Hematopoietic multipotent progenitor cell (in vitro differentiated cells): ENCODE measurements at regions not wholly inside any gene's neighbourhood (a gene's known extent, or its start where the extent isn't known, plus 50 kb on each side); places are given as distances from the start of the nearest gene placed in this dataset.
"Not testable (repeated sequence)": the region's sequence is repeated elsewhere in the genome, so short reads cannot be mapped to it uniquely, and the experiment has no call there.

Experiments used
- DNase-seq, 3 donors: peaks; one replicate each; pipeline ENCODE4 v3.0.0-alpha.2; 2011 to 2015; ENCODE audit warnings: low read depth in 2 of 3, low spot score in 2 of 3

DNA sequence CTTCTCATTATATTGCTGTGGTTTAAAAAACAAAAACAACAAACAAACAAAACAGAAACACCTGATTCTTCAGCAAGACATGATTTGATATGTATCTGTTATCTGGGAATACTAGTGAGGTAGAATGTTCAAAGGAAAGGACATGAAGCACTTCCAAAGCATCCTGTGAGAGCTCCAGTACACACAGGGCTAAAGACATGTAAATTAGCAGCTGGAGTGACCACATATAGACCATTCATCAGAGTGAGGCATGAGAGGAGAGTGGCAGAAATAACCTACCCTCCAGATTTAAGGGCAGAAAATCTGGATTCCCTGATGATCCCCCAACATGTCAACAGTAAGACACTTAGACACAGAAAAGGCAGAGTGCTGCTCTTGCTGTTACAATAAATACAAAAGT, 260.5 kb upstream of the CHRM3 start:
- DNase-seq: no peak

DNA sequence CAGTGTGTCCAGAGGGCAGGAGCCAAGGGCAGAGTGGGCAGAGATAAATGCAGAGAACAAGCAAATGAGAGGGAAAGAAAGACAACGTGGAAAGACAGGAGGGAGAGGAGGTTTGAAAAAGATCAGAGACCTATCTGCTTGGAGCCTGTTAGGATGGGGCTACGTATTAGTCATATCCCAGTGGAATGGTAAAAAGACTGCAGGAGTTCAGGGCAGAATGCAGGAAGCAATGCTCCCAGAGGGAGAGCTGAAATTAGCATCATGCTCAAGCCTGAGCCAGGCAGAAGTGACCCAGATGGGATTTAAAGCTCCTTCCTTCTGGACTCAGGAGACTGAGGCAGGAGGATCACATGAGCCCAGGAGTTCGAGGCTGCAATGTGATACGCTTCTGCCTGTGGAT, 261.3 kb upstream of the CHRM3 start:
- no peak for DNase-seq

DNA sequence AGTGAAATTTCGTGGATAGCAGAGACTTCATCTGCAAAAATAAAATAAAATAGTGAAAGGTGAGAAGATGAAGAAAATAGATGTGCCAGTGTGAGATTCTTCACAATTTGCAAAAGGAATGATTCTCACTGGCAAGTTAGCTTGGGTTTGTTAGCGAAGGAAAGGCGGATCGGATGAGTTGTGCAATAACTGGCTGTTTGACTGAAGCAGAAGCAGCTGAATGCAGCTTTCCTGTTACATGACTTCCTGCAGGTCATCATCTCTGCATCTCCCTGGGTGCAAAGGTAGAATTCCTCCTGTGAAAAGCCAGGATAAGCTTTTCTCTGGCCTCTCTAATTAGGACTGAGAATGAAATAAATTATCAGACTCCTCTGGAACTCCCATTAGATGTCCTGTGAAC, 263.1 kb upstream of the CHRM3 start:
- no peak for DNase-seq

DNA sequence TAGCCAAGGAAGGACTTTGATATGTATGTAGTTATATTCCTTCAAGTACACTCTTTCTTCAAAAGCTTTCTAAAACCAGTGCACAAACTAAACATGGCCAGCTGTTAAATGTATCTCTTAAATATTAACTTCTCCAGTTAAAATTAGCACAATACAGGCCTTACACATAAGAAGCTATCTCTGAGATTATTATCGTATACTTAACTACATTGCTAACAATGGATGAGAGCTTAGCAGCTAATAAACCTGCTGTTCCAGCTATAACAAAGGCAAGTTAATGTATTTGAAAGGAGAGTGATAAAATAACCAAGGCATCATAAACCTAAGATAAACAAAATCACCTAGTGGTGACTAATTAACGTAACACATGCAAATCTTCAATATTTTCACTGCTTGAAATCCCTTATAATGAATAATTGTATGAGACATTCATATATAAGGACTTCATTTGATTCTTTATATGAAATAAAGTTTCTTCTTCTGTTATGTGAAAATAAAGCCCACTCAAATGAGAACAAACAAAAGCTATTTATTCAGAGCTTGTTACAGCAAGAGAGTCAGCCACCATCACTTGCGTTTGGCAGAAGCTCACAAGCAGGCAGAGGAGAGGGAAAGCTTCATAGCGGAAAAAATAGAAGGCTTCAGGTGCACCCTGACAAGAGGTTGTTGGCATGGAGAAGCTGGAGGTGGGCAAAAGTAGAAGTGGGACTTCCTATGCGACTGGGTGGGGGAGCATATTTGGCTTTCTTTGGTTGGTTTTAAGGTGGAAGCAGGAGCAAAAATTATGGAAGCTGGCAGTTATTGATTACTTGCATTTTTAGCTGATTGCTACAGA, 274.1 kb upstream of the CHRM3 start:
- DNase-seq: no peak

DNA sequence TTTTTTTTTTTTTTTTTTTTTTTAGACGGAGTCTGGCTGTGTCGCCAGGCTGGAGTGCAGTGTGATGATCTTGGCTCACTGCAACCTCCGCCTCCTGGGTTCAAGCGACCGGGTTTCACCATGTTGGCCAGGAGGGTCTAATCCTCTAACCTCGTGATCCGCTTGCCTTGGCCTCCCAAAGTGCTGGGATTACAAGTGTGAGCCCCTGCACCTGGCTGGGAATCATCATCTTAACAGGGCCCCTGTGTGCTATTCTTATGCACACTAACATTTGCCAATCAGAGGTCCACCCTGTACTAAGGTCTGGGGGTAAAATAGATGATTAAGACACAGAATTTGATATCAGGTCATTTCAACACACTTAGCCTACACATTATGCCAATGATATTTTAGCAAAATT, 278.7 kb upstream of the CHRM3 start:
- DNase-seq: no peak

DNA sequence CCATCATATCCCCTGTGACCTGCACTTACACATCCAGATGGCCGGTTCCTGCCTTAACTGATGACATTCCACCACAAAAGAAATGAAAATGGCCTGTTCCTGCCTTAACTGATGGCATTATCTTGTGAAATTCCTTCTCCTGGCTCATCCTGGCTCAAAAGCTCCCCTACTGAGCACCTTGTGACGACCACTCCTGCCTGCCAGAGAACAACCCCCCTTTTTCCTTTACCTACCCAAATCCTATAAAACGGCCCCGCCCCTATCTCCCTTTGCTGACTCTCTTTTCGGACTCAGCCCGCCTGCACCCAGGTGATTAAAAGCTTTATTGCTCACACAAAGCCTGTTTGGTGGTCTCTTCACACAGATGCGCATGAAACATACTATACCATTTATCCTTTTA, 279.7 kb upstream of the CHRM3 start:
- DNase-seq: not testable (repeated sequence)

DNA sequence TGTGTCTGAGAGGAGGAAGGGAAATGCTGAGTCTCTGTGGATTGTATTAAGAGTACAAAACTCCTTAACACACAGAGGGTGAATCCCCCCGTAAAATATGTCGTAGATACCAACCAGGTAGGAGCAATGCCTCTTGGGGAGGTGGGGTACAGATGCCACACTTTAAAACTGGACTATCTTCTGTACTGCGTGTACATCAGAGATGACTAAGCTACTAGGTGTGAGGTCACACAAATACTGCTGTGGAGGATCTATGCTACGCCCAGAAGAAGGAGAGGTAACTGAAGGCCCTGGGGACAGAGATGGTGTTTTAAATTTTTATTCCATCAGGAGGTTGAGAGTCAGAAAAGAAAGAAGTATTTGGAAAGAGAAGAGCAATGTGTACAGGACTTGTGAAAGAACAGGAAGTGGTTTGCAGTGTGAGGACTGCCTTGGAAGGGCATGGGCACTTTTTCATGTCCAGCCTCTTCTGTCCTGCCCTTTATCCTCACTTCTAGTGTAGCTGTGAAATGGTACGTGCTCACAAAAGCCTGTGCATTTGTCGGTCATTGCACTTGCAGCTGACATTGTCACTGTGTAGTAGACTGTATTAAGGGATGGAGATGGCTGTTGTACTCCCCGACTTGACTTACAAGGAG, 287.8 kb upstream of the CHRM3 start:
- DNase-seq: no peak

DNA sequence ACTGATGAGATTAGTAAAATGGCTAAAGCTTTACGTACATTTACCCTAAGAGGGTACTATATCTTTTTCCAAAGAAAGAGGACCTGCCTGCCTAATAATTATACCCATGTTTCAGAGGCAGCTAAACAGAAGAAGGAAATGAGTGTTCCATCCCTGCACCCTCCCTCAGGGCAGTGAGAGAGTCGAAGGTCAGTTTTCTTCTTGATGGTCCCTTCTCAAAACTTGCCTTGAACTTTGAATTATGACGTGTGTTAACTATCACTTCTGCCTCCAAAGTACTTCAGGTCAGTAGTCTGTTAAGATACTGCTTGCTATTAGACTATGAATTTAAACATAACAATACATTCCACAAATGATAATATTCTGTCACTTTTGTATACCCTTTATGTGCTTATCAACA, 294.8 kb upstream of the CHRM3 start:
- no peak for DNase-seq

DNA sequence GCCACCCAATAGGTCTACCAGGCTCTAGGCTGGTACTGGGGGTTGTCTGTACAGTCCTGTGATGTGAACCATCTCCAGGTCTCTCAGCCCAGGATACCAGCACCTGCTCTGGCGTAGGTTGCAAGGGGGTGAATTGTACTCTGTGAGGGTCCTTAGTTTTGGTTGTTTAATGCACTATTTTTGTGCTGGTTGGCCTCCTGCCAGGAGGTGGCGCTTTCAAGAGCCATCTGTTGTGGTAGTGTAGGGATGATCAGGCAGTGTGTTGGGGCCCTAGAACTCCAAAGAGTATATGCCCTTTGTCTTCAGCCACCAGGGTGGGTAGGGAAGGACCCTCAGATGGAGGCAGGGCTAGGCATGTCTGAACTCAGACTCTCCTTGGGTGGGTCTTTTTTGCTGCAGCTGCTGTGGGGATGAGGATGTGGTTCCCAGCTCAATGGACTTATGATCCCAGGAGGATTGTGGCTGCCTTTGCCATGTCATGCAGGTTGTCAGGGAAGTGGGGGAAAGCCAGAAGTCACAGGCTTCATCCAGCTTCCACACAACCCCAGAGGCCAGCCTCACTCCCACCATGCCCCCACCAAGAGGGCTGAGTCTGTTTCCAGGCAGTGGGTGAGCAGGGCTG, 301.8 kb upstream of the CHRM3 start:
- DNase-seq: no peak

DNA sequence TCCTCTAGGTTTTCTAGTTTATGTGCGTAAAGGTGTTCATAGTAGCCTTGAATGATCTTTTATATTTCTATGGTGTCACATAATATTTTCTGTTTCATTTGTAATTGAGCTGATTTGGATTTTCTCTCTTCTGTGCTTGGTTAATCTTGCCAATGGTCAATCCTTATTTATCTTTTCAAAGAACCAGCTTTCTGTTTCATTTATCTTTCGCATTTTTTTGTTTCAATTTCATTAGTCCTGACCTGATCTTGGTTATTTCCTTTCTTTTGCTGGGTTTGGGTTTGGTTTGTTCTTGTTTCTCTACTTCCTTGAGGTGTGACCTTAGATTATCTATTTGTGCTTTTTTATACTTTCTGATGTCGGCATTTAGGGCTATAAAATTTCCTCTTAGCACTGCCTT, 304.4 kb upstream of the CHRM3 start:
- not testable (repeated sequence) for DNase-seq

DNA sequence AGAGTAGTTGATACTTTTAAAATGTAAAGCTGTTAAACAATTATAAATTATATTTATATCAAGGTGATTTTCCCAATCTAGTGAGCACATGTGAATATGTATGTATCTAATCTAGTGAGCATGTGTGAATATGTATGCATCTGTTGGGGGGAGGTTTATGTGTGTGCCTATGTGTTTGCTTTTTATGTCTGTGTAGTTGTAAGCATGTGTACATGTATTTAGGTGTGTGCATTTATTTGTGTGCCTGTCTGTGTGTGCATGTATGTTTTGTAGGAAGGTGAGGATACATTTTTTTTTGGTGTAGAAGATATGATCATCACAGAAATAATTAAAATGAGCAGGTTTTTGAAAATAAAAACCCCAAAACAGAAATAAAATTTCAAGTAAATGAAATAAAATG, 318.9 kb upstream of the CHRM3 start:
- no peak for DNase-seq

DNA sequence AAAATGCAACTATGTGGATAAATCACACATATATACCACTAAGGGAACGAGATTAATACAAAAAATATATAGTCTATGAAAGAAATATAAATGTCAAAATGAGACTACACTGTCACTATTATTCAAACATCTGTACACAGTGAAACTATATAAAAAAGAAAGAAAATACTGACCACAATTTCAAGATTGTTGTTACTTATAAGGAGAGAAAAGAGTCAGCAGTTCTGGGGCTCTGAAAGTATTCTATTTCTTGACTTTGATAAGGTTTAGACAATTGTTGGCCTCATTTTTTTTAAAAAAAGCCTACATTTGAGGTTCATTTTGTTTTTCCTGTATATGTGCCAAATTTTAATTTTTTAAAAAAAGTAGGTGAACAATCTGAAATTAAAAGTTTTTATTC, 319.3 kb upstream of the CHRM3 start:
- DNase-seq: no peak

DNA sequence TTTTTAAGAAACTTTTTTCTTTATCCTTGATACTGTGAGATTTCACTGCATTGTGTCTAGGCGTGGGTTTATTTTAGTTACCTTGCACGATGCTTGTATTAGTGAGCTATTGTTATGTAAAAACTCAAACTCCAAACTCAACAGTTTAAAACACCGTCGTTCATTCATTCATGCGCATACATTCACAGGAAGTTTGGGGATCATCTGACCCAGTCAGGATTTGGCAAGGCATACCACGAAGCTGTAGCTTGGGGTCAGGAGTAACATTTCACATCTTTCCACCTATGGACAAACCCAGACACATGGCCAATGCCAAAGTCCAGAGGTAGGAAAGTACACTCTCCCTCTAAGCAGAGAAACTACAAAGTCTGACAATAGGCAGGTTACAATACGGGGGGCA, 324.6 kb upstream of the CHRM3 start:
- no peak for DNase-seq

DNA sequence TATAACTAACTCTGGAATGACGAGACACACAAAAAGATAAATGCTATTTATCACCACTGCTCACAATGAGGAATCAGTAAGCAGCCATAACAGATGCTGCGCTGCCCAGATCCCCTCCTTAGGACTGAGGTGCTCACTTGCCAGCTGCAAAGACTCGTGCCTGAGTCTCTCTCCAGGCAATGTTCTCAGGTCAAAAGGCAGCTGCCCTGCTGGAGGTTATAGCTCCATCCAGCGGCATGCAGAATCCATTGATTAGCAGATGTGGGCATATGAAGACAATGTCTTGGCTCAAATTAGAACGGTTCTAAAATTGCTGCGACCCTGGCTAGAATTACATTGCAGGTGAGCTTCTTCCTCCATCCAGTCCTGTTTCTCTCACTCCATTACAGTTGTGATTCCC, 328.2 kb upstream of the CHRM3 start:
- DNase-seq: no peak

DNA sequence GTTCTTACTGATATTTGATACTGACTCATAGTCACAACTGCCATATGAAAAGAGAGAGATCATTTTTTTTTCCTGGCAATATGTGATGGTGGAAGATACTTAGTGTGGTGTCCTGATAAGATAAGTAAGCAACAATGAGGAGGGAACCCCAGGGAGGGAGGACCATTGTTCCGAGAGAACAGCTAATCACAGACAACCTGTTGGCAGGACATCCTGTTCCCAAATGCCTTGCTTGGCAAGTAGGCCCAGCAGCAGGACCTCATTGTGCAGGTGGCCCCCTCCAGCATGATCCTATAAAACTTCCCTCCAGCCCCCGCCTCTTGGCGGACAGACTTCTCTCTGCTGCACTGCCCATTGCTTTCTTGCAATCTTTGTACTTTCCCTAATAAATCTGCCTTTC, 329.4 kb upstream of the CHRM3 start:
- DNase-seq: no peak

DNA sequence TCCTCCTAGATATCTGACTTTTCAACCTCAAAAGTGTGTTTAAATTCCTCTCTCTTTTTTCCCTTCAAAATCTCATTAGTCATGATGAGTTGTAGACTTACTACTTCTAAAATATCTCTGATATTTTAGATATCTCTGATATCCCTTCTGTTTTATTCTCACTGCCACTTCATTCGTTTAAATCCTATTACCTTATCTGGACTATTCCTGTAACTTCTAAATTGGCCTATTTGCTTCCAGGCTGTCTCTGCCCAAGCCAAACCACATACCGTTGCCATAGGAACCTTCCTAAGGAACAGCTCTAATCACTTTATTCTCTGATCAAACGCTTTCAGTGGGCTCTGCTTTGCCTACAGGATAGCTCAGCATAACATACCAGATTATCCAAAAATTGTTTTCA, 333.1 kb upstream of the CHRM3 start:
- DNase-seq: no peak

DNA sequence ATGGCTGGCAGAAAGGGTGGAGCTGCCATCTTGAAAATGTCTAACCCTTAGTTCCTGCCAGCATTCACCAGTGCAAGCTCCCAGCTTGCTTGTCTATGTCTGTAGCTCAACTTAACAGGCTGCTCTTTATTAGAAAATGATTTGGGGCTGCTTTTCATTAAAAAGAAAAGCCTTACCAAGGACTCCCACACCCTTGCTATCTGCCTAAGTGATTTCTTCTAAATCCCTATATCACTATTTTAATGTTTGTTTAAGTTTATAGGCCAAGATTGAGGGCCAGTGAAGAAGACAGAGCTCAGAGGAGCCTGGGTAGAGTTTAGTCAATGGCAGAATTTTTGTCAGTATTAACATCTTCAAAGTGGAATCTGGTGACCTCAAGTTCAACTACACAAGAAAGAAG, 336.8 kb upstream of the CHRM3 start:
- DNase-seq: no peak

DNA sequence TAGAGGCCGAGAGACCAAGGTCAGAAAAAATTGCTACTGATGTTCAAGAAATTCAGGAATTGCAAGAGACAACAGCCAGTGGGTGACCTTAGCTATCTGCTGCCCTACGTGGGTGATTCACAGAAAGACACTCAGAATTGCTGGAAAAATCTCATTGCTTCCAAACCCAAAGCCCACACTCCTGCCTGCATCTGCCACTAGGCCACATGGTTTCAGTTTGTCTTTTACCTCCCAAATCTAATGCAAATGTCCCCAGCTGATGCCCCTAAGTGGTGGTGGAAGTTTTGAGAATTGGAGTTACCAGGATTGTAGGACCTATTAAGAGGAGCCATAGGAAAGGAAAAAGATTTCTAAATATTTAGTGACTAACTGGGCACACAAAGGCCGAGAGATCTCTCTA, 341.5 kb upstream of the CHRM3 start:
- no peak for DNase-seq

DNA sequence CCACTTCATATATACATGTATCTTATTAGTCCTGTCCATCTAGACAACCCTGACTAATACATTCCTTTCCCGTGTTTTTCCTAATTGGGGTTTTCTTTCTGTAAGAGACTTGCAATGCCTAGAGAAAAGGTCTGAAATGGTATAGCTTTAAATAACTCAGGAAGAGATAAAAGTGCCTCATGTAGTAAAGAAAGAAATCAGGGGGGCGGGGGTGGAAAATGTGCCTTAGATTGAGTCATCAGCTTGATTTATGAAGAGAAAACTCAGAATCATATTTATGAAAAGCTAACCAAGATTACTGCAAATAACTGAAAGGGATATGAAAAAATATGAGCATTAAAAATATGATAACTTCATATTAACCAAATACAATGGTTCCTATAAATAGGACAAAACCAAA, 345.8 kb upstream of the CHRM3 start:
- no peak for DNase-seq

DNA sequence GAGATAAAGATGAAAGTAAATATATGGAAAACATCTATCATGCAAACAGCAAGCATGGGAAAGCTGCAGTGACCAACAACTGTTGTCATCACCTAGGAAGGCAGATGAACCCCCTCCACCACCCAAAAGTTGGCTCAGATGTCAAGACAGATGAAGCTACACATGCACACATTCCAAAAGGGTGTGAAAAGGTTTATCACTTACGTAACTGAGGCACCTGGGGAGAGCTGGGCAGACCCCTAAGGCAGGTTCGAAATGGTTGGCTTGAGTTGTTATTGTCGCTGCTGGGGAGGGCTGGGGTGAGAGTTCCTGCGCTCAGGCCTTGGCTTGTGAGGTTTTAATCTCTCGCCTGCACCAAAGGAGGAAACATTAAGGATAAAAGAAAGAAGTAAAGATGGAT, 355.1 kb upstream of the CHRM3 start:
- no peak for DNase-seq

DNA sequence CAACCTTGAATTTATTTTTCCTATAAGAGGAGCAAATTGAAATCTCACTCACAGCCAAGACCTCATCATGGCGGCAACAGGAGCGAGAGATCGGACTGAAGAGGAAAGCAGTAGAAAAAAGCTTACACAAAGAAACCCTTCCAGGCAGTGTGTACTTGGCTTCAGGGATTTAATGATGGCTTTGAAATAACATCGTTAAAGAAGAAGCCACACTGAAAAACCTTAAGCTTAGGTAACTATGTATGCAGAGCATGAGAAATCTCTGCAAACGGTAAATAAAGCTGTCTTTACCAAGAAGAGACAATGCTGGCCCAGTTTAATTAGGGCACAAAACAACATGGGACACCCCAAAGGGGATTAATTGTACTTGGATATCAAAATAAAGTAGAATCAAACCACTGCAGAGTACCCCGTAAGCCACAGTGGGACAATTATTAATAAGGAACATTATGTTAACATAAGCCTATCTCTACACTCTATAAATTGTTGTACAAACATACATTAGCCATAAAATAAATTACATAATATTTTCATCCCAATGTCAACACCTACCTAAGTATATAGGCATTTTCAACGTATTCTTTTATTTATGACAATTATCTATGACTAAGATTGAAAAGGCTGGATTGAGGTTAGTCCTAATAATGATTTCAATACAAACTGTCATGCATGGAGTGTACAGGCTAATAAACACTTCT, 360.2 kb upstream of the CHRM3 start:
- DNase-seq: no peak

DNA sequence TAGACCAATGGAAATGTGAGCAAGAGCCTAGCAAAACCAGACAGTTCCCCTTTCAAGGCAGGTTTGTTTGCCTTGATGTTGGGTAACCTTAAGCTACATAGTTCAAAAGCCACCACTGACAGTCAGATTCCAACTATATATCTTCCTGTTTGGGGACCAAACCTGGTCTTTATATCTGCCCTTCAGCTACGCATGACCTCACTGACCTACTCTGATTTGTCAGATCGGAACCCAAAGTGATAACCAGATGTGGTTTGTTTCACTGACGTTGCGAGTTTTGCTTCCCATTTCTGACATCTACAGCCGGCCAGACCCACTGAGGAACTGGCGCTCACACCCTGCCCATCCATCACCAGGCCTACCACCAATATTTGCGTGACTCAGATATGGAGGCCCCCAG, 361.1 kb upstream of the CHRM3 start:
- DNase-seq: peak in 2 of 3 donors; percentile 31 to 70
